SK-N-SH (cell line): ENCODE measurements at regions not wholly inside any gene's neighbourhood (a gene's known extent, or its start where the extent isn't known, plus 50 kb on each side); places are given as distances from the start of the nearest gene placed in this dataset.

Experiments used
- CTCF ChIP-seq: fragments of 200-600 bp; sonication (generic); IDR thresholded peaks from 2 replicates; pipeline ENCODE4 v1.6.1; 2017; ENCODE audit warnings: antibody characterized with exemption, mild to moderate bottlenecking, moderate library complexity
- RXRA ChIP-seq: IDR thresholded peaks from 2 replicates; pipeline ENCODE4 v1.4.0; 2012; ENCODE audit warnings: low read depth, mild to moderate bottlenecking, borderline replicate concordance
- SMC3 ChIP-seq: IDR thresholded peaks from 2 replicates; pipeline ENCODE4 v1.6.1; 2012; ENCODE audit warnings: low read depth, low read length, improper control_type of control experiment
- USF2 ChIP-seq: fragments of 150-350 bp; IDR thresholded peaks from 2 replicates; pipeline ENCODE4 v1.6.1; 2017; ENCODE audit warnings: antibody characterized with exemption, low read length, low read depth, borderline replicate concordance
- YY1 ChIP-seq: IDR thresholded peaks from 2 replicates; pipeline ENCODE4 v1.4.0; 2012; ENCODE audit warnings: low read depth, mild to moderate bottlenecking

DNA sequence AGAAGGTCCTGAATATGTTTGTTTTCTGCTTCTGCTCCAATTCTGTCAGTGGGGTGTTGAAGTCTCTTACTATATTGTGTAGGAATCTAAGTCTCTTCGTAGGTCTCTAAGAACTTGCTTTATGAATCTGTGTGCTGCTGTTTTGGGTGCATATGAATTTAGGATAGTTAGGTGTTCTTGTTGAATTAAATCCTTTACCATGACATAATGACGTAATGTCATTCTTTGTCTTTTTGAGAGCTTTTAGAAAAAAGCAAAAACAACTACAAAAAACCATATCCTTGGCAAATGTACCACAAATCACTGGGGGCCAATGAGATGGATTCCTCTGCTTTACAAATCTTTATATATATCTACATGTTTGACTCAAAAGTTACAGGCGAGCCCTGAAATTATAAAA, 576.1 kb downstream of the CDH18 start:
- TF ChIP-seq CTCF: no peak
- no peak for TF ChIP-seq SMC3
- no peak for TF ChIP-seq YY1
- no peak for TF ChIP-seq RXRA
- no peak for TF ChIP-seq USF2
